Activated CD4-positive, alpha-beta memory T cell treated with anti-CD3 and anti-CD28 coated beads for 36 hours (primary cell): ENCODE measurements at regions not wholly inside any gene's neighbourhood (a gene's known extent, or its start where the extent isn't known, plus 50 kb on each side); places are given as distances from the start of the nearest gene placed in this dataset.
"Not testable (repeated sequence)": the region's sequence is repeated elsewhere in the genome, so short reads cannot be mapped to it uniquely, and the experiment has no call there.

Source experiments
- CTCF ChIA-PET: fragments of 350-600 bp; sonication (Branson Sonifier 250); formaldehyde crosslinking; loops from one replicate; lab custom pipeline; 2021; ENCODE audit warnings: antibody characterized with exemption, inconsistent platforms; lab: Charles Lee
- POLR2A ChIA-PET: fragments of 350-600 bp; sonication (Branson Sonifier 250); formaldehyde crosslinking; loops from one replicate; lab custom pipeline; 2021; ENCODE audit warnings: antibody characterized with exemption; lab: Charles Lee
- DNase-seq: peaks from one replicate; pipeline ENCODE4 v3.0.0-alpha.2; 2020
- H3K27ac Mint-ChIP-seq: one replicate; pipeline ENCODE4 v1.8.0; 2021; ENCODE audit warnings: mixed read lengths
- H3K27me3 Mint-ChIP-seq: one replicate; pipeline ENCODE4 v1.8.0; 2021; ENCODE audit warnings: mixed read lengths
- H3K36me3 Mint-ChIP-seq: one replicate; pipeline ENCODE4 v1.8.0; 2021; ENCODE audit warnings: mixed read lengths
- H3K4me1 Mint-ChIP-seq: one replicate; pipeline ENCODE4 v1.8.0; 2021; ENCODE audit warnings: low read depth, mixed read lengths
- H3K4me3 Mint-ChIP-seq: one replicate; pipeline ENCODE4 v1.8.0; 2021; ENCODE audit warnings: mild to moderate bottlenecking, mixed read lengths
- H3K9me3 Mint-ChIP-seq: one replicate; pipeline ENCODE4 v1.8.0; 2021; ENCODE audit warnings: mixed read lengths
- intact Hi-C: fragments of 100-400 bp; cut with micrococcal nuclease; formaldehyde crosslinking; loops from one replicate; pipeline ENCODE4 v1.15.1; 2023

GRCh38 chr17:83011676-83012075, 67.7 kb upstream of the METRNL start:
- H3K4me3 Mint-ChIP-seq, H3K36me3 Mint-ChIP-seq, H3K9me3 Mint-ChIP-seq, intact Hi-C loops, H3K27me3 Mint-ChIP-seq, H3K27ac Mint-ChIP-seq, H3K4me1 Mint-ChIP-seq, CTCF ChIA-PET, POLR2A ChIA-PET, DNase-seq: not testable (repeated sequence)

GRCh38 chr17:83012200-83012785, 67.1 kb upstream of the METRNL start:
- CTCF ChIA-PET, result no interaction called here
- POLR2A ChIA-PET, result no interaction called here
- intact Hi-C loops, result no loop called here
- H3K36me3 Mint-ChIP-seq, result peaks cover 2% of the 10 kb centered on the region
- H3K4me3 Mint-ChIP-seq, result no peak overlapping the region
- H3K27me3 Mint-ChIP-seq, result no peaks in the 10 kb centered on the region
- no peaks in the 10 kb centered on the region for H3K9me3 Mint-ChIP-seq
- no peaks in the 10 kb centered on the region for H3K4me1 Mint-ChIP-seq
- no peak for DNase-seq
- no peak overlapping the region for H3K27ac Mint-ChIP-seq

- H3K9me3 Mint-ChIP-seq, result no peaks in the 10 kb centered on the region
- intact Hi-C loops, result no loop called here
- H3K4me1 Mint-ChIP-seq, result no peaks in the 10 kb centered on the region
- CTCF ChIA-PET, result no interaction called here
- H3K36me3 Mint-ChIP-seq, result peaks cover 2% of the 10 kb centered on the region
- H3K4me3 Mint-ChIP-seq, result no peak overlapping the region
- no peak overlapping the region for H3K27ac Mint-ChIP-seq
- no peaks in the 10 kb centered on the region for H3K27me3 Mint-ChIP-seq
- DNase-seq, result no peak
- POLR2A ChIA-PET, result no interaction called here
Measured at GRCh38 chr17:83012868-83013778, 66.3 kb upstream of the METRNL start.

- no peak for DNase-seq
- intact Hi-C loops, result no loop called here
- H3K4me1 Mint-ChIP-seq, result no peaks in the 10 kb centered on the region
- no peak overlapping the region for H3K27ac Mint-ChIP-seq
- H3K4me3 Mint-ChIP-seq, result no peak overlapping the region
- H3K27me3 Mint-ChIP-seq, result no peaks in the 10 kb centered on the region
- POLR2A ChIA-PET, result no interaction called here
- no peaks in the 10 kb centered on the region for H3K9me3 Mint-ChIP-seq
- CTCF ChIA-PET, result no interaction called here
- H3K36me3 Mint-ChIP-seq, result peaks cover 2% of the 10 kb centered on the region
Measured at GRCh38 chr17:83013779-83014117, 65.7 kb upstream of the METRNL start.

- no peak for DNase-seq
- no peak overlapping the region for H3K4me3 Mint-ChIP-seq
- no peaks in the 10 kb centered on the region for H3K4me1 Mint-ChIP-seq
- intact Hi-C loops, result no loop called here
- H3K27ac Mint-ChIP-seq, result no peak overlapping the region
- ChIA-PET CTCF (no interaction called here), POLR2A (no interaction called here)
- no peaks in the 10 kb centered on the region for H3K27me3 Mint-ChIP-seq
- no peaks in the 10 kb centered on the region for H3K9me3 Mint-ChIP-seq
- H3K36me3 Mint-ChIP-seq, result peaks cover 2% of the 10 kb centered on the region
Measured at GRCh38 chr17:83014297-83014696, 65.1 kb upstream of the METRNL start.

- Mint-ChIP-seq H3K4me3 (no peak overlapping the region), H3K27ac (no peak overlapping the region), H3K36me3 (peaks cover 2% of the 10 kb centered on the region), H3K4me1 (no peaks in the 10 kb centered on the region), H3K9me3 (no peaks in the 10 kb centered on the region), H3K27me3 (no peaks in the 10 kb centered on the region)
- ChIA-PET CTCF (no interaction called here), POLR2A (no interaction called here)
- intact Hi-C loops, result no loop called here
- DNase-seq, result no peak
Measured at GRCh38 chr17:83014940-83015910, 64.2 kb upstream of the METRNL start.

- DNase-seq, result no peak
- Mint-ChIP-seq H3K36me3 (peaks cover 2% of the 10 kb centered on the region), H3K27me3 (no peaks in the 10 kb centered on the region), H3K4me1 (no peaks in the 10 kb centered on the region), H3K4me3 (no peak overlapping the region), H3K27ac (no peak overlapping the region), H3K9me3 (no peaks in the 10 kb centered on the region)
- intact Hi-C loops, result no loop called here
- ChIA-PET CTCF (no interaction called here), POLR2A (no interaction called here)
Measured at GRCh38 chr17:83018658-83019193, 60.7 kb upstream of the METRNL start.

- POLR2A ChIA-PET, result no interaction called here
- Mint-ChIP-seq H3K36me3 (peaks cover 2% of the 10 kb centered on the region), H3K4me3 (no peak overlapping the region), H3K27ac (no peak overlapping the region), H3K9me3 (no peaks in the 10 kb centered on the region), H3K4me1 (peaks cover 2% of the 10 kb centered on the region), H3K27me3 (no peaks in the 10 kb centered on the region)
- CTCF ChIA-PET, result no interaction called here
- intact Hi-C loops, result no loop called here
- DNase-seq, result no peak
Measured at GRCh38 chr17:83019376-83019775, 60.0 kb upstream of the METRNL start.

- Mint-ChIP-seq H3K4me1 (peaks cover 13% of the 10 kb centered on the region), H3K27ac (no peak overlapping the region), H3K9me3 (no peaks in the 10 kb centered on the region), H3K27me3 (no peaks in the 10 kb centered on the region), H3K4me3 (no peak overlapping the region), H3K36me3 (peaks cover 1% of the 10 kb centered on the region)
- CTCF ChIA-PET, result no interaction called here
- POLR2A ChIA-PET, result no interaction called here
- DNase-seq, result peak; percentile 29
- intact Hi-C loops, result no loop called here
Measured at GRCh38 chr17:83024218-83024971, 55.0 kb upstream of the METRNL start.

- intact Hi-C loops, result no loop called here
- Mint-ChIP-seq H3K27me3 (no peaks in the 10 kb centered on the region), H3K9me3 (no peaks in the 10 kb centered on the region), H3K4me1 (peaks cover 13% of the 10 kb centered on the region), H3K4me3 (no peak overlapping the region), H3K27ac (no peak overlapping the region), H3K36me3 (peaks cover 7% of the 10 kb centered on the region)
- CTCF ChIA-PET, result no interaction called here
- DNase-seq, result no peak
- POLR2A ChIA-PET, result no interaction called here
Measured at GRCh38 chr17:83025636-83026280, 53.7 kb upstream of the METRNL start.

- Mint-ChIP-seq H3K36me3 (peaks cover 7% of the 10 kb centered on the region), H3K27me3 (no peaks in the 10 kb centered on the region), H3K4me3 (no peak overlapping the region), H3K9me3 (no peaks in the 10 kb centered on the region), H3K27ac (no peak overlapping the region), H3K4me1 (peaks cover 13% of the 10 kb centered on the region)
- intact Hi-C loops, result no loop called here
- DNase-seq, result no peak
- ChIA-PET CTCF (no interaction called here), POLR2A (no interaction called here)
Measured at GRCh38 chr17:83026311-83026811, 53.0 kb upstream of the METRNL start.
